Breast epithelium (tissue), 3 donors: ENCODE measurements at regions not wholly inside any gene's neighbourhood (a gene's known extent, or its start where the extent isn't known, plus 50 kb on each side); places are given as distances from the start of the nearest gene placed in this dataset.

Experiments used
- CTCF ChIP-seq, 3 donors: fragments of 450-650 bp; IDR thresholded peaks; one replicate each; pipeline ENCODE4 v1.5.1; 2016 to 2017; ENCODE audit warnings: antibody characterized with exemption in 3 of 3, mild to moderate bottlenecking in 3 of 3, moderate library complexity in 3 of 3
- POLR2A ChIP-seq: fragments of 450-650 bp; IDR thresholded peaks from one replicate; pipeline ENCODE4 v1.6.1; 2016; ENCODE audit warnings: antibody characterized with exemption, mild to moderate bottlenecking, moderate library complexity

DNA sequence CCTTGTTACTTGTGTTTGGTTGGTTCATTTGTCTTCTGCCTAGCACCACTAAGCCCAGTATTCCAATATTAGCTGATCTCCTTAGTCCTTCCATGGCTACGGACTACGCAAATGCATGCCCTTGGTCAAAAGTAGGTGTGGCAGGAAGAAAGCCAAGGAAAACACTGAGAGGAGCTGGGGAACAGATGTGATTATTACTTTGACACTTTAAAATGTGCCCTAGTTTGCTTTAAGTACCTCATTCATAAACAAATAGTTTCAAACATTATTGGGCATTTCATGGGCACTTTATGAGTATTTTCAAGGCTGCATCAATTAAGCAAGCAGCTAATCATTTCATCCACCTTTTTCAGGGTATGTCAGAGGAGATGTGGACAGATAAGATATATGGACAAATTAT, 60.1 kb upstream of the HDDC2 start:
- TF ChIP-seq CTCF (IDR thresholded peaks at IDR 0.05) = no peak
- no peak for TF ChIP-seq POLR2A
